Stimulated activated CD4-positive, alpha-beta T cell treated with anti-CD3 and anti-CD28 coated beads, Interleukin-1b, Interleukin-23, amount 100 ng/mL, for 1 hour (primary cell): ENCODE measurements at regions not wholly inside any gene's neighbourhood (a gene's known extent, or its start where the extent isn't known, plus 50 kb on each side); places are given as distances from the start of the nearest gene placed in this dataset.
"Not testable (repeated sequence)": the region's sequence is repeated elsewhere in the genome, so short reads cannot be mapped to it uniquely, and the experiment has no call there.

Experiments used
- DNase-seq, 2 donors: peaks; one replicate each; pipeline ENCODE4 v3.0.0-alpha.2; 2020; ENCODE audit warnings: low read depth in 2 of 2

DNA sequence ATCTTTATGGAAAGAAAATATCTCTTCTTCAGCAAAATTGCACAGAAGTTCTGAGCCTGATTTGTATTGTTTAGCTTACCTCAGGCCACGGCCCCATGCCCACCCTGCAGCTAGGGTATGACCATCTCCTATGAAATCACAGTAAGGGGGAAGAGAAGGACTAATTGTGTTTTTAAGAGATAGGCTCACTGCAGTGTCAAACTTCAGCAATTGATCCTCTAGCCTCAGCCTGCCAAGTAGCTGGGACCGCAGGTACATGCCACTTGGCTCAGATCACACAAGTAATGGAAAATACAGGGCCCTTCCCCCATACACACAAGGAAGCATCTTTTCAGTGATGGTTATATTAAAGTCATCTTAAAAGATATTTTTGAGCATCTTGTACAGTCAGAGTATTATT, 60.0 kb downstream of the DMAC1 start:
- DNase-seq: no peak

DNA sequence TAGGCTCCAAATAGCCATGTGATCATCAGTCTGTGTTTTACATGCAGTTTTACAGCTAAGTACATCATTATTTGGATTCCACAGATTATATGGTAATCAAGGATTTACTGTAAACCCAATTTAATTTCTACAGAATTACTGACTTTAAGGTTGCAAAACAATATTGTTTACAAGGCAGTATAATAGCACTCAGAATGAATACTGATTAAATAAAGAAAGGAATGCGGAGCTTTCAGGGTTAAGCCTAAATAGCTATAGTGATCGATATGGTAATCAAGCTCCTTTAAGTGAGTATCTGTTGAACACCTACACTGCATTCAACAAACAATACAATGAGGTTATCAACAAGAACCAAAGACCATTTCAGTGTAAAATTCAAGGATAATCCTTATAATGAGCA, 64.3 kb downstream of the DMAC1 start:
- no peak for DNase-seq

- DNase-seq: no peak
These were observed 69.5 kb downstream of the DMAC1 start for GRCh38 chr9:7730164-7730445.

- no peak for DNase-seq
These were observed 70.0 kb downstream of the DMAC1 start for GRCh38 chr9:7729371-7730163.

GRCh38 chr9:7721291-7721690, 78.3 kb downstream of the DMAC1 start:
- DNase-seq: no peak

- not testable (repeated sequence) for DNase-seq
These were observed 86.5 kb downstream of the DMAC1 start for GRCh38 chr9:7713088-7713487.

DNA sequence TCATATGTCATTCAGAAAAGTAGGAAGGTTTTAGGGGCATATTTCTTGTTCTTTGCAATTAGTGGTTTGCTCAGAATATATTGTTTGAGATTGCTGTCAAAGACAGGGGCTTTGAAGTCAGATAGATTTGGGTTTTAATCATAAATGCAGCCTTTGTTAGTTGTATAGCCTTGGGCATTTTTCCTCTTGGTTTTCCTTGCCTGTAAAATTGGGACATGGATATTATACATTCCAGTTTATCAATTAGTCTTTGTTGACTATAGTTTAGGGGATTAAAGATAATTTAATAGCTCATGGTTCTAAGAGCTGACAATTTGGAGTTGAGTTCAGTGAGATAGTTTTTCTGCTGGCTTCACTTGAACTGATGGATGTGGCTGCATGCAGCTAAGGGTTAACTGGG, 88.9 kb downstream of the DMAC1 start:
- no peak for DNase-seq

DNA sequence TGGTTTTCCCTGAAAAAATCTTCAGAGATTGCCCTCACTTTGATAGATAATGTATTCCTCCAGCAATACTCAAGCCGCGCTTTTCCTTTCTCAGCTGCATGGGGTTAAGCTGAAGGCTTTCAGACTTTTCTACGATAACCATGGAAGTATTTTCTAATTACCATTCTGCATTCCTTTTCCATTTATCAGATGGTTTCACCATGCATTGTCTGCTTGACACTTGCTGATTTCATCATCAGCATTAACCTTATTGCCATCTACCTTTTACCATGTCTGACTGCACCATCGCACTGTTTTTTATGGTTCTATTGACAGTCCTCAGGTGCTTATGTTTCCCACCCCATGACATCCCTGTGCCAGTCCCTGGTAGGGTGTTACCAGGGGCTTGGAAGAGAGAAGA, 91.6 kb downstream of the DMAC1 start:
- no peak for DNase-seq

DNA sequence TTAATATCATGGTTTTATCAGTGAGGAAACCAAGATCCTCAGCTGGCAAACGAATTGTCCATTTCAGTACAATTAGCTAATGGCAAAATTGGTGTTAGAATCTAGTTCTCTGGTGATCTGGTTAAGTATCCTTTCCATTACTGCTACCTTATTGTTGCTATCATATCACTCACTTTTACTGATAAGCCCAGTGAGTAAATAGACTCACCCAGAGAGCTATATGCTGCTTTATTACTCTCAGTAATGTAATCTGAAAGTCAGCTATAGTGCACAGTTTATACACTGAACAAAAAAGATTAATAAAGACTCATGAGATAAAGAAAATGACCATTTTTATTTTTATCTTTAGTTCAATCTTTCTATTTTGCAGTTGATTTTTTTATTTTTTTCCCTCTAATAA, 95.0 kb downstream of the DMAC1 start:
- DNase-seq: no peak

GRCh38 chr9:7691909-7692308, 107.7 kb downstream of the DMAC1 start:
- no peak for DNase-seq

GRCh38 chr9:7690014-7690413, 109.6 kb downstream of the DMAC1 start:
- no peak for DNase-seq

- no peak for DNase-seq
These were observed 111.0 kb downstream of the DMAC1 start for GRCh38 chr9:7688626-7689025.

GRCh38 chr9:7676609-7677156, 122.9 kb downstream of the DMAC1 start:
- no peak for DNase-seq

DNA sequence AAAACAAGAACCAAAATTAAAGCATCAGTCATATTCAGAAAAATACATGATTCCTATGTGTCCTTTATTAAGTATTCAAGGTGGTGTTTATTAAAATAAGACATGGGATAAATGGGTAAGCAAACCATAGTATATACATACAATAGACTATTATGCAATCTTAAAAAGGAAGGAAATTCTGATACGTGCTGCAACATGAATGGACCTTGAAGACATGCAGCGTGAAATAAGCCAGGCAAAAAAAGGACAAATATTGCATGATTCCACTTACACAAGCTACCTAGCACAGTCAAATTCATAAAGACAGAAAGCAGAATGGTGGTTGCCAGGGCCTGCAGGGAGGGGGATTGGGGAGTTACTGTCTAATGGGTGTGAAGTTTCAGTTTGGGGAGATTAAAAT, 127.7 kb downstream of the DMAC1 start:
- no peak for DNase-seq

GRCh38 chr9:7668541-7668940, 131.0 kb downstream of the DMAC1 start:
- no peak for DNase-seq

GRCh38 chr9:7665874-7666273, 133.7 kb downstream of the DMAC1 start:
- no peak for DNase-seq

DNA sequence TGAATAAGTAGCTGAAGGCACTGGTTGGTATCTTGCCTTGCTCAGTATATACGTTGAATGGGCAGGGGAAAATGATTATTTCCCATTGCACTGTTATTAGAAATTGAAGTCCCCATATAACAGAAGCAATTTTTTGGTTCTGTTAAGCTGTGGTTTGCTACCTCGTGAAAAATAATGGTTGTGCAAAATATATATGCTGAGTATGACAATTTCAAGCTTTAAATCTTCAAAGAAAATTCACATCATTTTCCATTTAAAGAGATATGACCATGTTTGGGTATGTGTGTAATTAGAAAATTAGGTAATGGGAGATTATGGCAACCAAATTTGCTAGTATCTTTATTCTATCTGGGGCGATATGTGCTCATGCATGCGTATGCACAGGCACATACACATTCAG, 139.8 kb downstream of the DMAC1 start:
- no peak for DNase-seq

- DNase-seq: no peak
These were observed 142.9 kb downstream of the DMAC1 start for GRCh38 chr9:7656636-7657035.

GRCh38 chr9:7653262-7653661, 146.3 kb downstream of the DMAC1 start:
- DNase-seq: no peak

- no peak for DNase-seq
These were observed 159.3 kb downstream of the DMAC1 start for GRCh38 chr9:7640231-7640630.

DNA sequence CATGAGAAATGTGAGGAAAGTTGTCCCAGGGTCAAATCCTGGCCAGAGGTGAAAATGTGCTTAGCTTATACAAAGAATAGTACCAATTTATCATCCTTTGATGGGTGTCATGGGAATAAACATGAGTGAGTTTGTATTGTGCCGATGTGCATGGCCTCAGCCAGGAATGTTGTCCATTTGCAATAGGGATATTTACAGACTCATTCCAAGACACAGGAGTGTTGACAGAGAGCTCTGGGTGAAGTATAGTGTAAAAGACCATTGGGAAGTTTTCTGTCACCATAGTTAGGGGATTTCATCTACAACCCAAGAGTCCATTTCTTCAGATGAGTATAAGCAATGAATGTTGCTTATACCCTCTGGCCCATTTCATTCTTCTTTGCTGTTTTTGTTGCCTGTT, 160.1 kb downstream of the DMAC1 start:
- DNase-seq: no peak

DNA sequence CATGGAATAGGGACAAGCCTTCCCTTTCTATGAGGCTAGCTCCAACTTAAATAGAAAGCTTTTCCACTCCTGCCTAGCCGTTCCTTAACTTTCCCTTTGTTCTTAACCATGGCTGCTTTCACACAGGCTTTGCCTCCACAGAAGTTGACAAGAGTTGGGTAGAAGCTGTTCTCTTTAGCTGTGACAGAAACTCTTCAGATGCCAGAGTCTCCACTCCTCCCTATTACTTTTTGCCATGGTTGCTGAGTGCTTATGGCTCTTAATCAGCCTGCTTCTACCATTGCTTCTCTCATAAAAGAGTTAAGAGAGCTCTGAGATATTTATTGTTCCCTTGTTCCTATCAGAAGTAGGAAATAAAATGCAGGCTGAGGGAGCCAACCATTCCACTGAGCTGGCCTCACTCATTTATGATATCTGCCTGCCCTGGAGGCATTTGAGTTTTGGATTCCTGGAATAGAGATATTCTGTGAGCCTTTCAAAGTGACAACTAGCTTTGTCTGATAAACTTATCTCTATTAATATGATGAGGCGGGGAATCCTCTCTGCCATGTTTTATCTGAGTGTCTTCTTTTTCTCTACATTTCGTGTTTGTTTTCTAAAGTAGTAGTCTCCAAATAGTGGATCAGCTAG, 162.6 kb downstream of the DMAC1 start:
- DNase-seq: no peak

- DNase-seq: no peak
These were observed 163.3 kb downstream of the DMAC1 start for GRCh38 chr9:7636309-7636708.
